ENCODE measurements at regions not wholly inside any gene's neighbourhood (a gene's known extent, or its start where the extent isn't known, plus 50 kb on each side); places are given as distances from the start of the nearest gene placed in this dataset.

DNA sequence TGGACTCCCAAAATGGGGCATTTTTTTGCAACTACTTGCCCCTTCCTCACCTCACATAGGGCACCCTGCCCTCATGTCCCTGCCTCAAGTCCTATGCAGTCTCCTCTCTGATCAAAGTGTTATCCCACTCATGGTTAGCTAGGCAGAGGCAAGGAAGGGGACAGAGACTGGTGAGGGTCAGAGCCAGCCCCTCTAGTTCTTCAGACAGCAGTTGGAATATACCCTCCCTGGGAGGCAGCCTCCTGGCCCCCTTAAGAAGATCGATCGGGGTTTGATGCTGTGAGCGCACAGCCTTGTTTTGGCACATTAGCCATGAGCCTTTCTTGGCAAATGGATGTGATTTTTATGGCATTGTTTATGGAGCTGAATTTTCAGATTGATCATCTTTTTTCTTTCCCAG is 436.9 kb downstream of the BUD13 start:
- TF ChIP-seq TOX (CRISPR knock-in tag; IDR thresholded peaks at IDR 0.05; ENCODE audit: borderline replicate concordance) (no peak), BACH2 (CRISPR knock-in tag; IDR thresholded peaks at IDR 0.05; ENCODE audit: borderline replicate concordance) (no peak), ESRRG (CRISPR knock-in tag; IDR thresholded peaks at IDR 0.05) (no peak), OSR1 (CRISPR knock-in tag; IDR thresholded peaks at IDR 0.05) (no peak), ARNTL (CRISPR knock-in tag; IDR thresholded peaks at IDR 0.05; ENCODE audit: borderline replicate concordance, low read depth) (no peak), ZFP3 (CRISPR knock-in tag; IDR thresholded peaks at IDR 0.05) (no peak), ZFP30 (CRISPR knock-in tag; IDR thresholded peaks at IDR 0.05) (no peak)
- TF ChIP-seq, protein P1, sequence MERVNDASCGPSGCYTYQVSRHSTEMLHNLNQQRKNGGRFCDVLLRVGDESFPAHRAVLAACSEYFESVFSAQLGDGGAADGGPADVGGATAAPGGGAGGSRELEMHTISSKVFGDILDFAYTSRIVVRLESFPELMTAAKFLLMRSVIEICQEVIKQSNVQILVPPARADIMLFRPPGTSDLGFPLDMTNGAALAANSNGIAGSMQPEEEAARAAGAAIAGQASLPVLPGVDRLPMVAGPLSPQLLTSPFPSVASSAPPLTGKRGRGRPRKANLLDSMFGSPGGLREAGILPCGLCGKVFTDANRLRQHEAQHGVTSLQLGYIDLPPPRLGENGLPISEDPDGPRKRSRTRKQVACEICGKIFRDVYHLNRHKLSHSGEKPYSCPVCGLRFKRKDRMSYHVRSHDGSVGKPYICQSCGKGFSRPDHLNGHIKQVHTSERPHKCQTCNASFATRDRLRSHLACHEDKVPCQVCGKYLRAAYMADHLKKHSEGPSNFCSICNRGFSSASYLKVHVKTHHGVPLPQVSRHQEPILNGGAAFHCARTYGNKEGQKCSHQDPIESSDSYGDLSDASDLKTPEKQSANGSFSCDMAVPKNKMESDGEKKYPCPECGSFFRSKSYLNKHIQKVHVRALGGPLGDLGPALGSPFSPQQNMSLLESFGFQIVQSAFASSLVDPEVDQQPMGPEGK (CRISPR knock-in tag; IDR thresholded peaks at IDR 0.05; ENCODE audit: borderline replicate concordance), result no peak
